ENCODE measurements at regions not wholly inside any gene's neighbourhood (a gene's known extent, or its start where the extent isn't known, plus 50 kb on each side); places are given as distances from the start of the nearest gene placed in this dataset.

DNA sequence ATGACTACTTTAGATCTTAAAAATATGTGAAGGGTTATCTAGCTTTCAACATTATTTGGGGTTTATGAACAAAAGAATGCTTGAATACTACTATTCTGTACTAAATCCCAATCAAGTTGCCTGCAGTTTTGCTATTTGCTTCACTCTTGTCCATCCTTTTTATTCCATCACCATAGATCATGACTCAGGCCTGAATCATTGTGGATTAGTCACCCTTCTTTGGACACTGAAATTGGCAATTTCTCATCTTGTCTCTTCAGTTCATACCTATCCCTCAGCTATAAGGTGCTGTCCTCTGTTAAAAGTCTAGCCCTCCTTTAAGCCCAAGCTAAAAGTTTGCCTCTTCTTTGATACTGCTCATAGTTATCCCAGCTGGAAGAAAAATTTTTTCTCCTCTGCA lies 199.1 kb downstream of the CENPW start:
- no peak overlapping the region for H4K5ac ChIP-seq (ENCODE audit: low read depth, low read length)
- BruUV-seq (replicated peaks) = no TSS peak
- H3K18ac ChIP-seq (ENCODE audit: low read depth, low read length) = no peak overlapping the region
- H3K4ac ChIP-seq (ENCODE audit: low read depth, low read length) = no peak overlapping the region
- dilution Hi-C loops (cut with HindIII; ENCODE audit: low sequenced_read_pairs, unreplicated experiment) (no loop called here), in situ Hi-C loops (cut with MboI; ENCODE audit: low sequenced_read_pairs) (no loop called here), intact Hi-C loops (cut with micrococcal nuclease) (no loop called here)
- H4K8ac ChIP-seq (ENCODE audit: low read depth in 2 of 2, low read length in 2 of 2) = no peak overlapping the region
- no peak overlapping the region for H3K23ac ChIP-seq (ENCODE audit: low read depth, low read length)
- DNase-seq (peak; percentile 52), ATAC-seq (ENCODE audit: low read depth) (peak; percentile 32)
- TF ChIP-seq POLR2A (IDR thresholded peaks at IDR 0.05; ENCODE audit: low read depth, low read length) = no peak
- no peak for TF ChIP-seq MXI1 (IDR thresholded peaks at IDR 0.05; ENCODE audit: borderline replicate concordance, low read depth, low read length)
- no peak for TF ChIP-seq CHD1 (IDR thresholded peaks at IDR 0.05; ENCODE audit: low read depth, low read length)
- H4K20me1 ChIP-seq (ENCODE audit: insufficient read depth, low read length) = no peaks in the 10 kb centered on the region
- no peak overlapping the region for H4K91ac ChIP-seq (ENCODE audit: insufficient read depth, low read depth, low read length)
- H3K56ac ChIP-seq (ENCODE audit: extremely low read depth, insufficient read depth, low read length) = no peak overlapping the region
- H2AFZ ChIP-seq (replicated peaks; ENCODE audit: low read length, poor library complexity) = no peak overlapping the region
- no peak overlapping the region for H3K27ac ChIP-seq (ENCODE audit: insufficient read depth, low read length)
- H3K4me3 ChIP-seq (ENCODE audit: insufficient read depth, low read depth, low read length) = no peak overlapping the region
- H3K79me1 ChIP-seq (ENCODE audit: low read depth in 1 of 2, low read length in 2 of 2) = no peaks in the 10 kb centered on the region
- no peaks in the 10 kb centered on the region for H3K9me1 ChIP-seq (ENCODE audit: insufficient read depth, low read length)
- ChIA-PET POLR2A (ENCODE audit: unreplicated experiment) (no interaction called here), CTCF (no interaction called here)
- no peak overlapping the region for H2BK120ac ChIP-seq (ENCODE audit: low read depth, low read length)
- H3K9ac ChIP-seq (ENCODE audit: low read depth, low read length) = no peak overlapping the region
- H3K4me1 ChIP-seq (ENCODE audit: control insufficient read depth, insufficient read depth, low read length) = no peaks in the 10 kb centered on the region
- H2AK9ac ChIP-seq (replicated peaks; ENCODE audit: low read depth, low read length, poor library complexity) = no peak overlapping the region
- no peak overlapping the region for H2AK5ac ChIP-seq (ENCODE audit: low read depth, low read length)
- no peak overlapping the region for H2BK5ac ChIP-seq (ENCODE audit: low read depth, low read length, poor library complexity, severe bottlenecking)
- H3K9me3 ChIP-seq (ENCODE audit: control insufficient read depth, insufficient read depth, low read length) = no peaks in the 10 kb centered on the region
- H3K27me3 ChIP-seq (ENCODE audit: control insufficient read depth, insufficient read depth, low read length) = no peaks in the 10 kb centered on the region
- no peaks in the 10 kb centered on the region for H3K36me3 ChIP-seq (ENCODE audit: control insufficient read depth, insufficient read depth, low read length)
- H2BK20ac ChIP-seq (ENCODE audit: low read depth, low read length) = no peak overlapping the region
- no peak overlapping the region for H3K14ac ChIP-seq (replicated peaks; ENCODE audit: low read depth, low read length)
- no peak overlapping the region for H2BK15ac ChIP-seq (ENCODE audit: low read depth, low read length)
- no peak overlapping the region for H3K4me2 ChIP-seq (ENCODE audit: low read depth, low read length)
